GM12891 (cell line): ENCODE measurements at regions not wholly inside any gene's neighbourhood (a gene's known extent, or its start where the extent isn't known, plus 50 kb on each side); places are given as distances from the start of the nearest gene placed in this dataset.

ENCODE experiments used
- POLR2A ChIP-seq: IDR thresholded peaks from 2 replicates; pipeline ENCODE4 v1.6.1; 2011; ENCODE audit warnings: low read depth, low read length, control low read depth
- POLR2AphosphoS5 ChIP-seq: IDR thresholded peaks from 2 replicates; pipeline ENCODE4 v1.6.1; 2011; ENCODE audit warnings: low read depth, low read length, control low read depth
- POU2F2 ChIP-seq: IDR thresholded peaks from 2 replicates; pipeline ENCODE4 v1.6.1; 2011; ENCODE audit warnings: low read depth, mild to moderate bottlenecking, control low read depth, low read length, moderate library complexity
- SPI1 ChIP-seq: IDR thresholded peaks from 2 replicates; pipeline ENCODE4 v1.6.1; 2011; ENCODE audit warnings: low read depth, low read length, control low read depth
- TAF1 ChIP-seq: IDR thresholded peaks from 2 replicates; pipeline ENCODE4 v1.6.1; 2011; ENCODE audit warnings: low read depth, low read length, control low read depth

DNA sequence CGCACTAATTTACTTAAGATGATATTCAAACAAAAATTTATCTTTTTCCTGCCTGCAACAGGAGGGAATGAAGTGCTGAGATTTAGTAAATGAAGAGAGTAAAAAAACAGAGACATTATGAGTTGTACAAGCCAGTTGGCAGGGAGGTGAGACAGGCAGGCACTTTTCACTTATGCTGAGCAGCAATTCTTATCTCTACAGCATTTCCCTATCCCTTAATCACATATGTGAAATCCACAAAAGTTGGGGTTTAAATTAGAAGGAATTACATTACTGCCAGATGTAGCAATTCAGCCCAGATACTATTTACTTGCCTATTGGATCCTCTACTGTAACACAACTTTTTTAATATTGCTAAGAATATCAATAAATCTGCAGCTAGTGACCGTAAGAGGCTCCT lies 314.2 kb upstream of the LRP1B start:
- TF ChIP-seq POLR2AphosphoS5 (no peak), POLR2A (no peak), TAF1 (no peak), SPI1 (no peak), POU2F2 (no peak)
